Anterior cingulate cortex (tissue), 58 donors: ENCODE measurements at regions not wholly inside any gene's neighbourhood (a gene's known extent, or its start where the extent isn't known, plus 50 kb on each side); places are given as distances from the start of the nearest gene placed in this dataset.
A peak's percentile ranks its signal among the peaks of the same experiment; 100 is the strongest.
"Not testable (repeated sequence)": the region's sequence is repeated elsewhere in the genome, so short reads cannot be mapped to it uniquely, and the experiment has no call there.

Source experiments
- DNase-seq, 58 donors: peaks; one replicate each; lab custom pipeline; 2025; lab: John Stamatoyannopoulos, UW

GRCh38 chr4:169899295-169899694, 126.9 kb downstream of the MFAP3L start:
- no peak for DNase-seq

GRCh38 chr4:169898095-169898494, 128.1 kb downstream of the MFAP3L start:
- no peak for DNase-seq

- not testable (repeated sequence) for DNase-seq
Observed at GRCh38 chr4:169894767-169895166, 131.4 kb downstream of the MFAP3L start.

- no peak for DNase-seq
Observed at GRCh38 chr4:169885893-169886292, 128.1 kb upstream of the HPF1 start.

- no peak for DNase-seq
Observed at GRCh38 chr4:169881769-169882168, 124.0 kb upstream of the HPF1 start.

- no peak for DNase-seq
Observed at GRCh38 chr4:169870507-169870906, 112.8 kb upstream of the HPF1 start.

- no peak for DNase-seq
Observed at GRCh38 chr4:169869490-169869889, 111.7 kb upstream of the HPF1 start.

GRCh38 chr4:169861593-169861992, 103.8 kb upstream of the HPF1 start:
- no peak for DNase-seq

GRCh38 chr4:169859366-169860216, 101.8 kb upstream of the HPF1 start:
- no peak for DNase-seq

GRCh38 chr4:169854090-169854489, 96.3 kb upstream of the HPF1 start:
- no peak for DNase-seq

GRCh38 chr4:169852481-169852880, 94.7 kb upstream of the HPF1 start:
- no peak for DNase-seq

- DNase-seq = no peak
Observed at GRCh38 chr4:169851750-169852149, 94.0 kb upstream of the HPF1 start.

GRCh38 chr4:169849456-169849855, 91.7 kb upstream of the HPF1 start:
- no peak for DNase-seq

- no peak for DNase-seq
Observed at GRCh38 chr4:169848018-169848417, 90.3 kb upstream of the HPF1 start.

GRCh38 chr4:169847171-169847570, 89.4 kb upstream of the HPF1 start:
- DNase-seq = no peak

- no peak for DNase-seq
Observed at GRCh38 chr4:169846396-169846795, 88.7 kb upstream of the HPF1 start.

GRCh38 chr4:169841776-169842175, 84.0 kb upstream of the HPF1 start:
- DNase-seq = no peak

GRCh38 chr4:169840554-169840953, 82.8 kb upstream of the HPF1 start:
- DNase-seq = peak in 1 of 58 donors; percentile 1

- not testable (repeated sequence) for DNase-seq
Observed at GRCh38 chr4:169828329-169828728, 70.6 kb upstream of the HPF1 start.

- no peak for DNase-seq
Observed at GRCh38 chr4:169826634-169827187, 69.0 kb upstream of the HPF1 start.

- no peak for DNase-seq
Observed at GRCh38 chr4:169823685-169824084, 65.9 kb upstream of the HPF1 start.

- DNase-seq = no peak
Observed at GRCh38 chr4:169821402-169821801, 63.7 kb upstream of the HPF1 start.
